Fibroblast of pulmonary artery (primary cell): ENCODE measurements at regions not wholly inside any gene's neighbourhood (a gene's known extent, or its start where the extent isn't known, plus 50 kb on each side); places are given as distances from the start of the nearest gene placed in this dataset.

Source experiments
- DNase-seq: peaks from one replicate; pipeline ENCODE4 v3.0.0-alpha.2; 2010; ENCODE audit warnings: low read depth
- H3K4me3 ChIP-seq: replicated peaks from 2 replicates; pipeline ENCODE4 v1.5.1; 2011; ENCODE audit warnings: low read depth, mild to moderate bottlenecking, control low read depth, low read length, moderate library complexity
- CTCF ChIP-seq: IDR thresholded peaks from 2 replicates; pipeline ENCODE4 v1.5.1; 2011; ENCODE audit warnings: mild to moderate bottlenecking, control low read depth, low read length, inconsistent platforms; ENCODE audit errors: missing control alignments

DNA sequence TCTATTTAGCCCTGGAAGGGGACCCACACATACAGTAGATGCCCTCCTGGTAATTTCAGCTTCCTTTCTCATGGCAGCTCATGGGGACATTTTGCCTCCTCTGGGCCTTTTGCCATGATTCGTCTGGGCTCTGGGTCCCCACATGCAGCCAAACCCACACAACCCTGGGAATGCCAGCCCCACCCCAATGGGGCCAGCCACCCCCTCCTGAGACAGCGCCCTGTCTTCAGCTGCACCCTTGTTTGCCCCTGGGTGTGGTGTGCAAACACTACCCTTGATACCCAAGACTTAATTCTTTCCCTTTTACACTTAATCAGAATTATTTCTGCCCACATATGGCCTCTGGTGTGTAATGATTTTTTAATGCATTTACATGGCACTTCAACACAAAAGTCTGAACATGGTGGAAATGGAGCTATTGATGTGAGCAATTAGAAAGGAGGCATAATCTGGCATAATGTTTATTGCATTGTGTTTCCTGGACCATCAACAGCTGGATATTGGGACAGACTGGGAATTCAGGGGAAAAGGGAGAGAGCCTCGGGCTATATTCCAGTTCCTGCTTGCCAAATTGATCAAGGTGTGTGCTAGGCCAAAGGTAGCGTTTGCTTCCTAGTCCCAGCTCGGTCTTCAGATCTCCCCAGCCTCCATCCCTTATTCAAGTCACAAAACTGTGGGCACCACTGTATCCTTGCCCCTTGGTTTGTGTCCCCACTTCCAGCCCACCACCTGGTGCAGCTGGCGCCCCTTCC, 85.0 kb upstream of the ANO1 start:
- no peak for TF ChIP-seq CTCF
- H3K4me3 ChIP-seq = no peak overlapping the region
- no peak for DNase-seq

DNA sequence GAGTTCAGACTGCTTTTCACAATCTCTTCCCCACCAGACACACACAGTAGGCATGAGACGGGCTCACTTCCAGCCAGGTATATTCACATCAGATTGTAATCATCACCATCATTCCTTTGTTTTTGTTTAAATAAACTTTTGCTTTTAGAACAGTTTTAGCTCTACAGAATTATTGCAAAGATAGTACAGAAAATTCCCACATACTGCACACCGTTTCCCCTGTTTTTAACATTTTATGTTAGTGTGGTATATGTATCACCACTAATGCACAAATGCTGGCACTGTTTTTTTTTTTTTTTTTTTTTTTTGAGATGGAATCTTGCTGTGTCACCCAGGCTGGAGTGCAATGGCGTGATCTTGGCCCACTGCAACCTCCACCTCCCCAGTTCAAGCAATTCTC, 83.3 kb upstream of the ANO1 start:
- H3K4me3 ChIP-seq = no peak overlapping the region
- no peak for DNase-seq
- no peak for TF ChIP-seq CTCF

DNA sequence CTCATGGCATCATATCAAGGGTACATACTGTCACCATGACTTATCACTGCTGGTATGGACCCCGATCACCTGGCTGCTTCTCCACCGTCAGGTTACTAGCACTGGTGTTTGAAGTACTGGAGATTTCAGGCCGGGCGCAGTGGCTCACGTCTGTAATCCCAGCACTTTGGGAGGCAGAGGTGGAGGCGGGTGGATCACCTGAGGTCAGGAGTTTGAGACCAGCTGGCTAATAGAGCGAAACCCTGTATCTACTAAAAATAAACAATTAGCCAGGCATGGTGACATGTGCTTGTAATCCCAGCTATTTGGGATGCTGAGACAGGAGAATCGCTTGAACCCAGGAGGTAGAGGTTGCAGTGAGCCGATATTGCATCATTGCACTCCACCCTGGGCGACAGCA, 82.4 kb upstream of the ANO1 start:
- no peak for DNase-seq
- TF ChIP-seq CTCF = no peak
- no peak overlapping the region for H3K4me3 ChIP-seq

GRCh38 chr11:69996451-69996850, 81.7 kb upstream of the ANO1 start:
- no peak overlapping the region for H3K4me3 ChIP-seq
- no peak for DNase-seq
- TF ChIP-seq CTCF = no peak

DNA sequence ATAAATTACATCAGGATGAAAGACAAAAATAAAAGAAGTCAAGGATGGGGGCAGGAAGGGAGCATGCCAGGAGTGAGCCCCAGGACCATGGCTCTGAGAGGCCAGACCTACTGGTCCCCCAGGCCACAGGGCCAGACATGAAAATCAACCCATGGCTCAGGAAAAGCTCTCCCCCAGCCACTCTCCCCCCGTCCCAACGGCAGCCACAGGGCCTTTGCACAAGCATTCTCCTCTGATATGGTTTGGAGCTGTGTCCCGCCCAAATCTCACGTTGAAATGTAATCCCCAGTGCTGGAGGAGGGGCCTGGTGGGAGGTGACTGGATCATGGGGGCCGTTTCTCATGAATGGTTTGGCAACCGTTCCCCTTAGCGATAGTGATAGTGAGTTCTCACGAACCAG, 80.8 kb upstream of the ANO1 start:
- DNase-seq = no peak
- TF ChIP-seq CTCF = no peak

GRCh38 chr11:69999721-70000120, 78.4 kb upstream of the ANO1 start:
- no peak overlapping the region for H3K4me3 ChIP-seq
- no peak for DNase-seq
- no peak for TF ChIP-seq CTCF

More for the DNA sequence above, 80.8 kb upstream of the ANO1 start:
- H3K4me3 ChIP-seq = no peak overlapping the region

GRCh38 chr11:70000228-70000627, 77.9 kb upstream of the ANO1 start:
- no peak overlapping the region for H3K4me3 ChIP-seq
- no peak for TF ChIP-seq CTCF
- DNase-seq = no peak
